Testis (tissue), 2 donors: ENCODE measurements at regions not wholly inside any gene's neighbourhood (a gene's known extent, or its start where the extent isn't known, plus 50 kb on each side); places are given as distances from the start of the nearest gene placed in this dataset.

Experiments
- DNase-seq: peaks from one replicate; pipeline ENCODE4 v3.0.0-alpha.2; 2019
- H3K27ac ChIP-seq, 2 donors: fragments of 200-600 bp; sonication (generic); one replicate each; pipeline ENCODE4 v1.5.1; 2019
- H3K27me3 ChIP-seq: fragments of 200-600 bp; sonication (generic); one replicate; pipeline ENCODE4 v1.5.1; 2019
- H3K36me3 ChIP-seq: fragments of 200-600 bp; sonication (generic); one replicate; pipeline ENCODE4 v1.5.1; 2017; ENCODE audit warnings: low read depth; ENCODE audit errors: missing control alignments
- H3K4me1 ChIP-seq: fragments of 200-600 bp; sonication (generic); one replicate; pipeline ENCODE4 v1.5.1; 2019
- H3K4me3 ChIP-seq, 2 donors: fragments of 200-600 bp; sonication (generic); one replicate each; pipeline ENCODE4 v1.5.1; 2017 to 2019
- H3K9me3 ChIP-seq: fragments of 200-600 bp; sonication (generic); one replicate; pipeline ENCODE4 v1.5.1; 2017
- POLR2A ChIP-seq: fragments of 450-650 bp; IDR thresholded peaks from one replicate; pipeline ENCODE4 v1.6.1; 2017; ENCODE audit warnings: antibody characterized with exemption, mild to moderate bottlenecking, moderate library complexity
- WGBS, 2 donors: methylation state at CpG; one replicate each; pipeline ENCODE4 v1.1.5; 2018; 5-methylcytosine and 5-hydroxymethylcytosine counted together
- intact Hi-C: fragments of 100-400 bp; cut with DNase I; formaldehyde crosslinking; loops from one replicate; pipeline ENCODE4 v1.15.1; 2023; ENCODE audit warnings: low total_unique reads
- TF ChIP-seq, protein P1 (sequence below), 3 experiments: fragments of 450-650 bp in 2 of 3; fragments of 200-600 bp in 1 of 3; sonication (generic) in 1 of 3; IDR thresholded peaks; one replicate each; pipeline ENCODE4 v1.5.1; 2016 to 2019; ENCODE audit warnings: antibody characterized with exemption in 3 of 3, mild to moderate bottlenecking in 2 of 3, moderate library complexity in 1 of 3

GRCh38 chr6:166745801-166746668, 119.0 kb upstream of the RPS6KA2 start:
- Histone ChIP-seq H3K4me3 (no peak overlapping the region), H3K36me3 (no peaks in the 10 kb centered on the region), H3K9me3 (no peaks in the 10 kb centered on the region), H3K27ac (no peak overlapping the region), H3K27me3 (no peaks in the 10 kb centered on the region), H3K4me1 (no peaks in the 10 kb centered on the region)
- no peak for DNase-seq
- intact Hi-C loops = no loop called here
- WGBS, 2 donors = 86 to 94% methylated on average over 14 to 16 of the region's 16 CpGs
- TF ChIP-seq, protein P1, sequence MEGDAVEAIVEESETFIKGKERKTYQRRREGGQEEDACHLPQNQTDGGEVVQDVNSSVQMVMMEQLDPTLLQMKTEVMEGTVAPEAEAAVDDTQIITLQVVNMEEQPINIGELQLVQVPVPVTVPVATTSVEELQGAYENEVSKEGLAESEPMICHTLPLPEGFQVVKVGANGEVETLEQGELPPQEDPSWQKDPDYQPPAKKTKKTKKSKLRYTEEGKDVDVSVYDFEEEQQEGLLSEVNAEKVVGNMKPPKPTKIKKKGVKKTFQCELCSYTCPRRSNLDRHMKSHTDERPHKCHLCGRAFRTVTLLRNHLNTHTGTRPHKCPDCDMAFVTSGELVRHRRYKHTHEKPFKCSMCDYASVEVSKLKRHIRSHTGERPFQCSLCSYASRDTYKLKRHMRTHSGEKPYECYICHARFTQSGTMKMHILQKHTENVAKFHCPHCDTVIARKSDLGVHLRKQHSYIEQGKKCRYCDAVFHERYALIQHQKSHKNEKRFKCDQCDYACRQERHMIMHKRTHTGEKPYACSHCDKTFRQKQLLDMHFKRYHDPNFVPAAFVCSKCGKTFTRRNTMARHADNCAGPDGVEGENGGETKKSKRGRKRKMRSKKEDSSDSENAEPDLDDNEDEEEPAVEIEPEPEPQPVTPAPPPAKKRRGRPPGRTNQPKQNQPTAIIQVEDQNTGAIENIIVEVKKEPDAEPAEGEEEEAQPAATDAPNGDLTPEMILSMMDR (IDR thresholded peaks at IDR 0.05) = no peak
- TF ChIP-seq POLR2A = no peak

GRCh38 chr6:166744223-166745134, 117.4 kb upstream of the RPS6KA2 start:
- Histone ChIP-seq H3K9me3 (no peaks in the 10 kb centered on the region), H3K27me3 (no peaks in the 10 kb centered on the region), H3K27ac (no peak overlapping the region), H3K36me3 (no peaks in the 10 kb centered on the region), H3K4me1 (no peaks in the 10 kb centered on the region), H3K4me3 (no peak overlapping the region)
- intact Hi-C loops = no loop called here
- WGBS, 2 donors = 92 to 94% methylated on average over 5 to 33 of the region's 33 CpGs
- TF ChIP-seq POLR2A = no peak
- TF ChIP-seq, protein P1 (IDR thresholded peaks at IDR 0.05) = no peak
- DNase-seq = no peak

- TF ChIP-seq, protein P1 (IDR thresholded peaks at IDR 0.05) = no peak
- no peak for TF ChIP-seq POLR2A
- no peaks in the 10 kb centered on the region for H3K27me3 ChIP-seq
- intact Hi-C loops = no loop called here
- no peak overlapping the region for H3K27ac ChIP-seq
- H3K4me3 ChIP-seq = no peak overlapping the region
- no peak for DNase-seq
- no peaks in the 10 kb centered on the region for H3K9me3 ChIP-seq
- no peaks in the 10 kb centered on the region for H3K36me3 ChIP-seq
- WGBS, 2 donors = 77 to 81% methylated on average over 19 to 21 of the region's 21 CpGs
- no peaks in the 10 kb centered on the region for H3K4me1 ChIP-seq
These were observed 116.6 kb upstream of the RPS6KA2 start for GRCh38 chr6:166743406-166744222.

DNA sequence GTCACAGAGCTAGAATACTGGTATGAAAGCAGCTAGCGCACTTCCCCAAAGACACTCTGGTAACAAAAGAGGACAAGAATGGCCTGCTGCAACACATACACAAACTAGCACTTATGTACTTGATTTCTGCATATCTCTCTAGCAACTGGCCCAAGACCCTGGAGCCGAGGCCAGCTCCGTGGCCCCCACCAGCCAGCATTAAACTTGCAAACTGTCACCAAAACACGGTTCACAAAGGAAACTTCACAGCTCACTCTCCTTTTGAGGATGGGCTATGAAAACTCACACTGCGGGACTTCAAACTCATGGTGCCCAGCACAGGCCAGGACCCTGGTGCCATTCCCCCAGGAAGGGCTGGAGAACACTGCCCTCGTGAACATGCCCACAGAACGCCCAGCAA, 115.9 kb upstream of the RPS6KA2 start:
- H3K4me3 ChIP-seq = no peak overlapping the region
- no peak overlapping the region for H3K27ac ChIP-seq
- intact Hi-C loops = no loop called here
- H3K4me1 ChIP-seq = no peaks in the 10 kb centered on the region
- no peak for DNase-seq
- TF ChIP-seq POLR2A = no peak
- TF ChIP-seq, protein P1 (IDR thresholded peaks at IDR 0.05) = no peak
- no peaks in the 10 kb centered on the region for H3K27me3 ChIP-seq
- no peaks in the 10 kb centered on the region for H3K9me3 ChIP-seq
- no peaks in the 10 kb centered on the region for H3K36me3 ChIP-seq
- 92 to 95% methylated on average over 7 of the region's 7 CpGs for WGBS, 2 donors
